K562 (cell line): ENCODE measurements at regions not wholly inside any gene's neighbourhood (a gene's known extent, or its start where the extent isn't known, plus 50 kb on each side); places are given as distances from the start of the nearest gene placed in this dataset.

Experiments
- CBX5 ChIP-seq: IDR thresholded peaks from 2 replicates; pipeline ENCODE4 v1.6.1; 2014; ENCODE audit warnings: low read depth, borderline replicate concordance
- CHCHD3 ChIP-seq: fragments of 250-450 bp; sonication (Bioruptor Pico); IDR thresholded peaks from 2 replicates; pipeline ENCODE4 v2.1.2; 2022; ENCODE audit warnings: mild to moderate bottlenecking
- EP300 ChIP-seq: IDR thresholded peaks from 2 replicates; pipeline ENCODE4 v1.6.1; 2012; ENCODE audit warnings: low read length, improper control_type of control experiment
- HNRNPUL1 ChIP-seq: fragments of 200-400 bp; formaldehyde crosslinking; IDR thresholded peaks from 2 replicates; pipeline ENCODE4 v1.6.1; 2017; ENCODE audit warnings: low read length
- NFYB ChIP-seq: IDR thresholded peaks from 2 replicates; pipeline ENCODE4 v1.6.1; 2011; ENCODE audit warnings: mild to moderate bottlenecking, moderate library complexity; ENCODE audit not compliant: insufficient read length; ENCODE audit errors: extremely low read depth
- YY1 ChIP-seq, 3 experiments: IDR thresholded peaks; 2 replicates each; pipeline ENCODE4 v1.6.1; 2011; ENCODE audit warnings: low read length in 2 of 3, mild to moderate bottlenecking in 2 of 3, moderate library complexity in 2 of 3, borderline replicate concordance in 1 of 3, control low read depth in 1 of 3, low read depth in 1 of 3; ENCODE audit not compliant: insufficient read depth in 3 of 3, insufficient replicate concordance in 2 of 3, control insufficient read depth in 1 of 3, insufficient read length in 1 of 3; ENCODE audit errors: extremely low read depth in 1 of 3
- ZBTB26 ChIP-seq: fragments of 450-650 bp; formaldehyde crosslinking; IDR thresholded peaks from 2 replicates; pipeline ENCODE4 v1.4.0; 2022; ENCODE audit warnings: missing genetic modification characterization
- ZNF121 ChIP-seq: sonication (generic); formaldehyde crosslinking; conservative IDR thresholded peaks from 2 replicates; pipeline ENCODE4 v1.8.0; 2022; ENCODE audit warnings: missing genetic modification reagents
- TF ChIP-seq, protein P1 (sequence below): sonication (generic); formaldehyde crosslinking; IDR thresholded peaks from 2 replicates; pipeline ENCODE4 v1.8.1; 2023; ENCODE audit warnings: mild to moderate bottlenecking, missing genetic modification reagents
- TF ChIP-seq, protein P2 (sequence below): sonication (generic); formaldehyde crosslinking; IDR thresholded peaks from 2 replicates; pipeline ENCODE4 v1.5.0; 2020; ENCODE audit warnings: missing genetic modification reagents

DNA sequence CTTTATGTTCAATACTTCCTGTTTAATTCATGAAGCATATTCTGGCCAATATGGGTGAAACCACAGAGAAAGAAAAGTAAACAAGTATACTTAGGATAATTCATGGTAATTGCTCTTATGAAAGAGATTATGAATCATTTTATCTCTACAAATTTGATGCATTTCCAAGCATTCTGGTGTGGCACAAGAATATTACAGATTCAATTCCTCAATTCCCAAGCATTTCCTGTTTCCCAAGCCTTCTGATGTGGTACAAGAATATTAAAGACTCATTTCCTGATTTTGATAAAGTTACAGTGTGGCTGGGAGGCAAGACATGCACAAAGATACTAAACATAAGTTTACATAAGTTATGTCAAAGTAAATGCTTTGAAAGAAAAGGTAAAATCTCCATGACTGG, 126.1 kb upstream of the NUDT7 start:
- TF ChIP-seq ZNF121 (CRISPR knock-in tag) (no peak), CBX5 (no peak), ZBTB26 (CRISPR knock-in tag) (no peak), NFYB (no peak), HNRNPUL1 (no peak), CHCHD3 (CRISPR knock-in tag) (no peak), EP300 (no peak), YY1 (IDR thresholded peaks at IDR 0.05; ENCODE audit: borderline replicate concordance in 1 of 3, control insufficient read depth in 1 of 3, extremely low read depth in 1 of 3, insufficient read depth in 3 of 3, insufficient read length in 1 of 3, insufficient replicate concordance in 2 of 3, low read depth in 1 of 3, low read length in 2 of 3) (no peak)
- TF ChIP-seq, protein P1, sequence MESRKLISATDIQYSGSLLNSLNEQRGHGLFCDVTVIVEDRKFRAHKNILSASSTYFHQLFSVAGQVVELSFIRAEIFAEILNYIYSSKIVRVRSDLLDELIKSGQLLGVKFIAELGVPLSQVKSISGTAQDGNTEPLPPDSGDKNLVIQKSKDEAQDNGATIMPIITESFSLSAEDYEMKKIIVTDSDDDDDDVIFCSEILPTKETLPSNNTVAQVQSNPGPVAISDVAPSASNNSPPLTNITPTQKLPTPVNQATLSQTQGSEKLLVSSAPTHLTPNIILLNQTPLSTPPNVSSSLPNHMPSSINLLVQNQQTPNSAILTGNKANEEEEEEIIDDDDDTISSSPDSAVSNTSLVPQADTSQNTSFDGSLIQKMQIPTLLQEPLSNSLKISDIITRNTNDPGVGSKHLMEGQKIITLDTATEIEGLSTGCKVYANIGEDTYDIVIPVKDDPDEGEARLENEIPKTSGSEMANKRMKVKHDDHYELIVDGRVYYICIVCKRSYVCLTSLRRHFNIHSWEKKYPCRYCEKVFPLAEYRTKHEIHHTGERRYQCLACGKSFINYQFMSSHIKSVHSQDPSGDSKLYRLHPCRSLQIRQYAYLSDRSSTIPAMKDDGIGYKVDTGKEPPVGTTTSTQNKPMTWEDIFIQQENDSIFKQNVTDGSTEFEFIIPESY (CRISPR knock-in tag), result no peak
- TF ChIP-seq, protein P2, sequence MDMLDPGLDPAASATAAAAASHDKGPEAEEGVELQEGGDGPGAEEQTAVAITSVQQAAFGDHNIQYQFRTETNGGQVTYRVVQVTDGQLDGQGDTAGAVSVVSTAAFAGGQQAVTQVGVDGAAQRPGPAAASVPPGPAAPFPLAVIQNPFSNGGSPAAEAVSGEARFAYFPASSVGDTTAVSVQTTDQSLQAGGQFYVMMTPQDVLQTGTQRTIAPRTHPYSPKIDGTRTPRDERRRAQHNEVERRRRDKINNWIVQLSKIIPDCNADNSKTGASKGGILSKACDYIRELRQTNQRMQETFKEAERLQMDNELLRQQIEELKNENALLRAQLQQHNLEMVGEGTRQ (CRISPR knock-in tag), result no peak
